Activated T-helper 17 cell treated with anti-CD3 and anti-CD28 coated beads, Interleukin-2, amount 50 U/mL, for 72 hours (primary cell): ENCODE measurements at regions not wholly inside any gene's neighbourhood (a gene's known extent, or its start where the extent isn't known, plus 50 kb on each side); places are given as distances from the start of the nearest gene placed in this dataset.
"Not testable (repeated sequence)": the region's sequence is repeated elsewhere in the genome, so short reads cannot be mapped to it uniquely, and the experiment has no call there.

Source experiments
- ATAC-seq: fragments of 150-1000 bp; cut with Tn5 transposase; replicated peaks from 2 replicates; pipeline ENCODE4 v1.10.0; 2021; ENCODE audit warnings: mild to moderate bottlenecking, moderate library complexity
- H3K27ac Mint-ChIP-seq: one replicate; pipeline ENCODE4 v1.8.0; 2022; ENCODE audit warnings: mixed read lengths
- H3K27me3 Mint-ChIP-seq: one replicate; pipeline ENCODE4 v1.8.0; 2022; ENCODE audit warnings: mixed read lengths
- H3K36me3 Mint-ChIP-seq: one replicate; pipeline ENCODE4 v1.8.0; 2022; ENCODE audit warnings: low read depth, mild to moderate bottlenecking, mixed read lengths
- H3K4me1 Mint-ChIP-seq: one replicate; pipeline ENCODE4 v1.8.0; 2022; ENCODE audit warnings: mixed read lengths
- H3K4me3 Mint-ChIP-seq: one replicate; pipeline ENCODE4 v1.8.0; 2022; ENCODE audit warnings: mild to moderate bottlenecking, mixed read lengths
- H3K9me3 Mint-ChIP-seq: one replicate; pipeline ENCODE4 v1.8.0; 2022; ENCODE audit warnings: mixed read lengths

DNA sequence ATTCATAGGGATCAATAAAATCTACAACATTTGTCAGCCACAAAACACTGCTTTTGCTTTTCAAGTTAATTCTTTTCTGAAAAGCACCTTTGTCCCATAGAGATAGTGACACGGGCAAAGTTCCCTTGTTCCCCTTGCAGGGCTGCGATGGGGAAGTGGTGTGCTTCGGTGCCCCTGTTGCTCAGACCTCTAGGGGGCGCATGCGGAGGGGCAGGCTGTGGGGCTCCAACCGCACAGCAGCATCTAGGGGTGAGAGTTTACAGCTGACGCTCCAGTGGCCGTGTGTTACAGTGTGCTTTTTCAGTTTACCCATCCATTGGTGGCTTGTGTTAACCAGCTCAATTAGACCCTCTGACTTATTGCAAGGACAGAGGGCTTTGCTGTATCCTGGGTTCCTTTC lies 1432.2 kb upstream of the ACVR2A start:
- Mint-ChIP-seq H3K27ac (no peak overlapping the region), H3K9me3 (no peaks in the 10 kb centered on the region), H3K36me3 (no peaks in the 10 kb centered on the region), H3K4me3 (no peak overlapping the region), H3K4me1 (no peaks in the 10 kb centered on the region), H3K27me3 (no peaks in the 10 kb centered on the region)
- ATAC-seq, result no peak

DNA sequence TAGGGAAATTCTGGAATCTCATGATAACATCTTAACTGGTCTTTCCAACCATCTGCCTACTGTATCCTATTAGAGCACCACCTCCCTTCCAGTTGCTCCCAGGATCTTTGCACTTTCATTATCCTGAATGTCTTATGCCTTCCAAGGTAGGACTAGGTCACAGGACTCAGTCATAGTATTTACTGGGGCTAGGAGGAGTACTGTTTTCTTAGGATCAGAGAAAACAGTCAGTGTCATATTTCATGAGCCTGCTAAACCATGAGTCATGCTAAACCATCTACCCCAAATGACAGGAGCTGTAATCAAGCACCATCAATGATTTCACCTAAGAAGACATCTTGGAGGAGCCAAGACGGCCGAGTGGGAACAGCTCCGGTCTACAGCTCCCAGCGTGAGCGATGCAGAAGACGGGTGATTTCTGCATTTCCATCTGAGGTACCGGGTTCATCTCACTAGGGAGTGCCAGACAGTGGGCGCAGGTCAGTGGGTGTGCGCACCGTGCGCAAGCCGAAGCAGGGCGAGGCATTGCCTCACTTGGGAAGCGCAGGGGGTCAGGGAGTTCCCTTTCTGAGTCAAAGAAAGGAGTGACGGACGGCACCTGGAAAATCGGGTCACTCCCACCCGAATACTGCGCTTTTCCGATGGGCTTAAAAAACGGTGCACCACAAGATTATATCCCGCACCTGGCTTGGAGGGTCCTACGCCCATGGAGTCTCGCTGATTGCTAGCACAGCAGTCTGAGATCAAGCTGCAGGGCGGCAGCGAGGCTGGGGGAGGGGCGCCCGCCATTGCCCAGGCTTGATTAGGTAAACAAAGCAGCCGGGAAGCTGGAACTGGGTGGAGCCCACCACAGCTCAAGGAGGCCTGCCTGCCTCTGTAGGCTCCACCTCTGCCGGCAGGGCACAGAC lies 1439.2 kb upstream of the ACVR2A start:
- H3K4me3 Mint-ChIP-seq, ATAC-seq, H3K36me3 Mint-ChIP-seq, H3K27ac Mint-ChIP-seq, H3K4me1 Mint-ChIP-seq, H3K27me3 Mint-ChIP-seq: not testable (repeated sequence)
- peaks cover 11% of the 10 kb centered on the region for H3K9me3 Mint-ChIP-seq

DNA sequence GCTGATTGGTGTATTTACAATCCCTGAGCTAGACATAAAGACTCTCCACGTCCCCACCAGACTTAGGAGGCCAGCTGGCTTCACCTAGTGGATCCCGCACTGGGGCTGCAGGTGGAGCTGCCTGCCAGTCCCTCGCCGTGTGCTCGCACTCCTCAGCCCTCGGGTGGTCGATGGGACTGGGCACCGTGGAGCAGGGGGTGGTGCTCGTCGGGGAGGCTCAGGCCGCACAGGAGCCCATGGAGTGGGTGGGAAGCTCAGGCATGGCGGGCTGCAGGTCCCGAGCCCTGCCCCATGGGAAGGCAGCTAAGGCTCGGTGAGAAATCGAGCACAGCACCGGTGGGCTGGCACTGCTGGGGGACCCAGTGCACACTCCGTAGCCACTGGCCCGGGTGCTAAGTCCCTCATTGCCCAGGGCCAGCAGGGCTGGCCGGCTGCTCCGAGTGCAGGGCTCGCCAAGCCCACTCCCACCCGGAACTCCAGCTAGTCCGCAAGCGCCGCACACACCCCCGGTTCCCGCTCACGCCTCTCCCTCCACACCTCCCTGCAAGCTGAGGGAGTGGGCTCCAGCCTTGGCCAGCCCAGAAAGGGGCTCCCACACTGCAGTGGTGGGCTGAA lies 1441.2 kb upstream of the ACVR2A start:
- not testable (repeated sequence) for H3K4me3 Mint-ChIP-seq, H3K4me1 Mint-ChIP-seq, H3K27me3 Mint-ChIP-seq, H3K27ac Mint-ChIP-seq, ATAC-seq, H3K36me3 Mint-ChIP-seq
- H3K9me3 Mint-ChIP-seq, result peaks cover 11% of the 10 kb centered on the region

DNA sequence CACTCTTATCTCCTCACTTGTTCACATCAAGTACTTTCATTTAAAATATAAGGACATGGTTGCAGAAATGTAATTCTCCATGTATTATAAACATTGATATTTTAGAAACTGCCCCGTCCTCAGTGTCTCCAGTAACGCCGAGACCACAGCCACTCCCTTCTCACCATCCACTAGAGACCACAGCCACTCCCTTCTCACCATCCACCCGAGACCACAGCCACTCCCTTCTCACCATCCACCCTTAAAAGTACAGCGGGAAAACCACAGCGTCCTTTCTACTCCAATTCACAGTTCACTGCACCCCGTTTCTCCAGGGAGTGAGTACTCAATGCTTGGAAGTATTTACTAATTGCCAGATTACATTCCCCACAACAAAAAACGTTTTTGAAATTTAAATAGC lies 1452.2 kb upstream of the ACVR2A start:
- Mint-ChIP-seq H3K27ac (no peak overlapping the region), H3K4me1 (no peaks in the 10 kb centered on the region), H3K36me3 (no peaks in the 10 kb centered on the region), H3K9me3 (peaks cover 4% of the 10 kb centered on the region), H3K4me3 (no peak overlapping the region), H3K27me3 (no peaks in the 10 kb centered on the region)
- ATAC-seq, result no peak

DNA sequence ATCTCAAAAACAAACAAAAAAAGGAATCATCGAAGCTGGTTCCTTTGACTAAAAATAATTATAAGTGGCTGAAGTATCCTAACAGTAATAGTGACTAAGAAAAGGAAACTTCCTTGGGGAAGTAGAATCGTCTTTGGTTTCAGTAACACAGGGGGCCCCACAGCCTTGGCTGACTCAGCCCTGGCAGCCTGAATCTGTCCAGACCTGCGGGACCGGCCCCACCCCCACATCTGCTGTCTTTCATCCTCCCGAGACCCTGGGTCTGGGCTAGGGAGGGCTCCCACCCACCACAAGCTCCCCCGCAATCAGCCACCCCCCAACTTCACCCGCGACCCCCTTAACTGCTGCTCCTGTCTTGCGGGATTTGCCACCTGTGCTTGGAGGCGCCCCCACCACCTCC lies 1452.6 kb upstream of the ACVR2A start:
- no peak overlapping the region for H3K27ac Mint-ChIP-seq
- no peaks in the 10 kb centered on the region for H3K4me1 Mint-ChIP-seq
- no peak for ATAC-seq
- H3K9me3 Mint-ChIP-seq, result peaks cover 4% of the 10 kb centered on the region
- H3K27me3 Mint-ChIP-seq, result no peaks in the 10 kb centered on the region
- H3K36me3 Mint-ChIP-seq, result no peaks in the 10 kb centered on the region
- no peak overlapping the region for H3K4me3 Mint-ChIP-seq

DNA sequence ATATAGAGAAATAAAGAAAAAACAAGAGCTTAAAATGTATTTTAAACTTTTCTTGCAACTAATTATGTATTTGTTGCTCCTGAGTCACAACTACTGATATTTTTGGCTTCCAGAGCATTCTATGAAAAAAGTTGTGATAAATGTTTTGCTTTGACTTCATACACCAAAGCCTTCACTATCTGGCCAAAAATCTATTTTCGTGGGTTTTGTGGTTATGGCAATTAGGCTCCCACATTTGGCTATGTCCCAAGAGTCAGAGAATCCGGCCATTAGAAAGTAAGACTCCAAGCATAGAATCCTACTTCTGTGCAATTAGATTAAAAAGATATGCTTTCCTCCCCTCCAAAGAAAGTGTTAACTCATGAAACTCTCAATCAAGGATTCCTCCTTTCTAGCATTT lies 1456.1 kb upstream of the ACVR2A start:
- no peak overlapping the region for H3K4me3 Mint-ChIP-seq
- no peak for ATAC-seq

DNA sequence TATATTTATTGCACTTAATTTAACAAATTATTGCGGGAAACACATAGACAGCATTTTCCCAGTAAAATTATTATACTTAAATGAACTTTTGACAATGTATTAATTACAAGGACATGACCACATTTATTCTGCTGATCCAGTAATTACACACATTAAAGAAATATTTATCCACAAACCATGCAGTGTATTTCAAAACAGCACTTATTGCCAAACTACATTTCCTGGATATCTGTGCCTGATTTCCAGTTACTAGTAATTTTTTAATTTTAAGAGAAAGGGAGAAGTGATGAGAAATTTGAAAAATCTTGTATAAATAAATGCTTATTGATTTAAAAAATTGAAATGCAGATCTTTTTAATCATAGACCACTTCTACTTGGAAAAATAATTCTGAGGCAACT lies 1458.7 kb upstream of the ACVR2A start:
- no peaks in the 10 kb centered on the region for H3K4me1 Mint-ChIP-seq
- H3K9me3 Mint-ChIP-seq, result peaks cover 4% of the 10 kb centered on the region
- H3K36me3 Mint-ChIP-seq, result no peaks in the 10 kb centered on the region
- no peaks in the 10 kb centered on the region for H3K27me3 Mint-ChIP-seq
- no peak overlapping the region for H3K4me3 Mint-ChIP-seq
- H3K27ac Mint-ChIP-seq, result no peak overlapping the region
- no peak for ATAC-seq

More for the DNA sequence above, 1456.1 kb upstream of the ACVR2A start:
- no peaks in the 10 kb centered on the region for H3K4me1 Mint-ChIP-seq
- no peaks in the 10 kb centered on the region for H3K36me3 Mint-ChIP-seq
- peaks cover 4% of the 10 kb centered on the region for H3K9me3 Mint-ChIP-seq
- no peak overlapping the region for H3K27ac Mint-ChIP-seq
- no peaks in the 10 kb centered on the region for H3K27me3 Mint-ChIP-seq

DNA sequence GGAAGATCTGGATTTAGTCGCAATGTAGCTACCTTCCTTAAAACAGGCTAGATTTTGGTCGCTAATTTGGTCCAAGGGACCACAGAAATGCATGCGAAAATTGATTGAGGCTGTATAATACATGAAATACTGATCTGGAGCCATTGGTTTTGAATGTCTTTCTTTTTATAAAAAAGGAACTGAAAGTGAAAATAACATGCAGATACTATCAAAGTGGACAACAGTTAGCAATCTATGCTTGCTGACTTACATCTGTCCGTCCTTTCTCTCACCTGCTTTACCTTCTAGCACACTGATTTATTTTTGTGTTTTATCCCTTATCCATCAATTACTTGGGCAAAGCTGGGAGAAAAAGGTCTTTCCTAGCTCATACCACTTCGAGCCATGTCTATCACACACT lies 1459.8 kb upstream of the ACVR2A start:
- ATAC-seq, result no peak
- Mint-ChIP-seq H3K4me1 (no peaks in the 10 kb centered on the region), H3K36me3 (no peaks in the 10 kb centered on the region), H3K4me3 (no peak overlapping the region), H3K27me3 (no peaks in the 10 kb centered on the region), H3K9me3 (peaks cover 4% of the 10 kb centered on the region), H3K27ac (no peak overlapping the region)

DNA sequence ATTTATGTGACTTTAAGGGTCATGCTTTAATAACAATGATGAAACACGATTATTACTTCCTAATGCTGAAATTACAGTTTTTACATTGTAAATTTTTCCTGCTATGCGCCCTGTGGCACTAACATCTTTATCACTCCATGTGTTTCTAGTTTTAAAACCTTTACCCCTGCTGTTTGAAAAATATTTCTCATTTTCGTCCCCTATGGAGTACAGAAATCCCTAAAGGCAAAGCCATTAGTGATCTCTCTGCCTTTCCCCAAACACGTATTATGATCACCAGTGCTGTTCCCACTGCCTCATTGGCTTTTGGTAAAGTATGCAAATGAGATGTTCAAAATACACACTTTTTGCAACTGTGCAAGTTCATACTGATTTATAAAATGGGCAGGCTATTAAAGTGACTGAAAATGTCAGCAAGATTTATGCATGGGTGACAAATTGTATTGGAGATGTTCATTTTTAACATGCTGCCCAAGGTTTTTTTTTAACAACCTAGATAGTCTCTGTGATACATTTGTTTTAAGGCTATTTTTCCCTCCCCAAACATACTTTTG lies 1468.2 kb upstream of the ACVR2A start:
- no peaks in the 10 kb centered on the region for H3K36me3 Mint-ChIP-seq
- H3K9me3 Mint-ChIP-seq, result peaks cover 9% of the 10 kb centered on the region
- H3K4me3 Mint-ChIP-seq, result no peak overlapping the region
- H3K4me1 Mint-ChIP-seq, result no peaks in the 10 kb centered on the region
- H3K27me3 Mint-ChIP-seq, result no peaks in the 10 kb centered on the region
- H3K27ac Mint-ChIP-seq, result no peak overlapping the region
- no peak for ATAC-seq

DNA sequence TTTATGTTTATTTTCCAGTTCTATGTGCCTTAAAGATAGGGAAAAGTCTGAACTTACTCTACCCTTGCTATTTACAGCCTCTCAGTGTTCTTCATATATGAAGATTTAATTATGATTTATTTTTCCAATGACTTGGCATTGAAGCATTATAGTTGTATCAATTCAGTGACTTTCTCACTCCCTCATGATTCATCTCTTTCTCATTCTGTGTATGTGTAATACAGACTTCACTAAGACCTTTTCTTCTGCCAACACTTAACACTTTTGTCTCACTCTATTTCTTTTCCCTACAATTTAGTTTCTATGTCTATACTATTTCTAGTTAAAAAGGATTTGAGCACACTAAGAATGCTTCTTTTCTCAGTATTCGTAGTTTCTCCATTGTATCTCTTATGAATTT lies 1470.3 kb upstream of the ACVR2A start:
- Mint-ChIP-seq H3K4me3 (no peak overlapping the region), H3K27me3 (no peaks in the 10 kb centered on the region), H3K9me3 (peaks cover 6% of the 10 kb centered on the region), H3K4me1 (no peaks in the 10 kb centered on the region), H3K27ac (no peak overlapping the region), H3K36me3 (no peaks in the 10 kb centered on the region)
- ATAC-seq, result no peak

DNA sequence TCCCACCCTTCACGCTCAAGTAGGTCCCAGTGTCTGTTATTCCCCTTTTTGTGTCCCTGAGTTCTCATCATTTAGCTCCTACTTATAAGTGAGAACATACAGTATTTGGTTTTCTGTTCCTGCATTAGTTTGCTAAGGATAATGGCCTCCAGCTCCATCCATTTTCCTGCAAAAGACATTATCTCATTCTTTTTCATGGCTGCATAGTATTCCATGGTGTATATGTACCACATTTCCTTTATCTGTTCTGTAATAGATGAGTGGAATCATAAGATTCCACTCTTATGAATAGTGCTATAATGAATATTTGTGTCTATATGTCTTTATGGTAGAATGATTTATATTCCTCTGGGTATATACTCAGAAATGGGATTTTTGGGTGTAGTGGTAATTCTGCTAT lies 1473.5 kb upstream of the ACVR2A start:
- H3K9me3 Mint-ChIP-seq, H3K36me3 Mint-ChIP-seq, H3K27me3 Mint-ChIP-seq, H3K27ac Mint-ChIP-seq, ATAC-seq, H3K4me3 Mint-ChIP-seq, H3K4me1 Mint-ChIP-seq: not testable (repeated sequence)

DNA sequence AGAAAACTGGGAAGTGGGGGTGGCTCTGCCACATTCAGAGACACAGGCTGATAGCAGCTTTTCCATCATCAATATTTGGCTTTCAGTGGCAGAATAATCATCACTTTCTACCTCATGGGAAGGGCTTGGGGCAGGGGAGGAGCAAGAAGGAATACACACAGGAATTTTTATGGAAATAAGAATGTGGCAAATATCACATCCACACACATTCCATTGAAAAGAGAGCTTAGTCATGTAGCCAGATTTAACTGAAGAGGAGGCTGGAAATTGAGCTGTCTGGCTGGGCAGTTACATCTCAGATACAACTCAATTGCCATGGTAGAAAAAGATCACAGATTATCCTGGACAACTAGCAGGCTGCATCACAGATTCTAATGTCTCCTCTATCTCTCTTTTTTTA lies 1474.0 kb upstream of the ACVR2A start:
- no peak for ATAC-seq
- H3K27me3 Mint-ChIP-seq, result no peaks in the 10 kb centered on the region
- H3K9me3 Mint-ChIP-seq, result peaks cover 7% of the 10 kb centered on the region
- no peak overlapping the region for H3K4me3 Mint-ChIP-seq
- H3K27ac Mint-ChIP-seq, result no peak overlapping the region
- H3K36me3 Mint-ChIP-seq, result no peaks in the 10 kb centered on the region
- no peaks in the 10 kb centered on the region for H3K4me1 Mint-ChIP-seq

DNA sequence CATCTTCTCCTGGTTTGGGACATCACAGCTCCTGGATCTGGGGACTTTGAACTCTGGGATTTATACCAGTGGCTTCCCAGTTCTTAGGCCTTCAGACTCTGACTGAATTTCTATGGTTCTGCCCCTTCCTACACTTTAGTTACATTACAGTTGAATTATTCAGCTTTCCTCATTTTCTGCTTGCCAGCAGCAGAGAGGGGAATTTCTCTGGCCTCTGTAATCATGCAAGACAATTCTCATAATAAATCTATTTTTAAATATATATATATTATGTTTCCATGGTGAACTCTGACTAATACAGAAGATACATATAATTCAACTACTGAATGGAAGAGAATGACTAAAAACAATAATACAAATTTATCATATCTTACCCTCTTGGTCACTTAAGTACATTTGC lies 1478.6 kb upstream of the ACVR2A start:
- H3K36me3 Mint-ChIP-seq, result no peaks in the 10 kb centered on the region
- H3K4me1 Mint-ChIP-seq, result no peaks in the 10 kb centered on the region
- ATAC-seq, result no peak
- H3K27me3 Mint-ChIP-seq, result no peaks in the 10 kb centered on the region
- H3K27ac Mint-ChIP-seq, result no peak overlapping the region
- H3K9me3 Mint-ChIP-seq, result peaks cover 3% of the 10 kb centered on the region
- no peak overlapping the region for H3K4me3 Mint-ChIP-seq

DNA sequence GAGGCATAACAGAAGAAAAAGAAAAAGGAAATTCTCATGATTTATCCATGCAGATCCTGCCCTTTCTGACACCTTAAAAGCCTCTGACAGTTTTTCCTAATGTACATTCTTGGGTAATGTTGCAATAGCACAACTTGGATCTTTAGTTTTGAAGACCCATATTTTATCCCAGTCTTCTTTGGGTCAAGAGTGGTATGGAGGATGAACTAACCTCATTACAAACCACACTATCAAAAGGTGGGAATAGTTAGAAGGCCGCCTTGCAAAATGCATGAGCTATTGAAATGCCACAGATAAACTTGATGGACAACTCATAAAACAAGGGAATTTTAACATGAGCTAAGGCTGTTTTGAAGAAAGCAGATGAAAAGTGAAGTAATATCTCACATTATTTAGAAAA lies 1479.8 kb upstream of the ACVR2A start:
- Mint-ChIP-seq H3K36me3 (no peaks in the 10 kb centered on the region), H3K27ac (no peak overlapping the region), H3K4me3 (no peak overlapping the region), H3K4me1 (no peaks in the 10 kb centered on the region), H3K27me3 (no peaks in the 10 kb centered on the region), H3K9me3 (peaks cover 3% of the 10 kb centered on the region)
- ATAC-seq, result no peak

DNA sequence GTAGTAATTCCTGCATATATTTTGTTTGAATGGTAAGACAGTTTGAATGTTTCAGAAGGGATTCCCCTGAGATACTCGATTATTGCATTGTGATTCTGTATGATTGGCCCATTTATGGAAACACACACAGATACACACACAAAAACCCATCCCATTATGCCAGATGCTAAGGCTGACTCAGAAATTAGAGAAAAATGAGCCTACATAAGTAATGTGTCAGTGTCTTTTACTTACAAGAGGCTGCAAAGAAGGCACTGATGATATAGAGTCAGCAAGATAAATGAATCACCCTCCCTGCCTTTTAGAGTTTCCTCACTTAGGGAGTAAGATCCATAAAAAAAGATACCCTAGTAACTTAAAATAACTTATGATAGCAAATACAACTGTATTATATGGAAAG lies 1481.1 kb upstream of the ACVR2A start:
- no peak overlapping the region for H3K4me3 Mint-ChIP-seq
- peaks cover 2% of the 10 kb centered on the region for H3K9me3 Mint-ChIP-seq
- no peak for ATAC-seq
- no peaks in the 10 kb centered on the region for H3K27me3 Mint-ChIP-seq
- no peak overlapping the region for H3K27ac Mint-ChIP-seq
- H3K4me1 Mint-ChIP-seq, result no peaks in the 10 kb centered on the region
- H3K36me3 Mint-ChIP-seq, result no peaks in the 10 kb centered on the region
